H1 (cell line): ENCODE measurements at regions not wholly inside any gene's neighbourhood (a gene's known extent, or its start where the extent isn't known, plus 50 kb on each side); places are given as distances from the start of the nearest gene placed in this dataset.

ENCODE experiments used
- CTCF ChIA-PET: fragments of 300-600 bp; sonication (Branson Sonifier 250); formaldehyde crosslinking; loops from one replicate; lab custom pipeline; 2021; ENCODE audit not compliant: partially characterized antibody; lab: Charles Lee
- POLR2A ChIA-PET: fragments of 300-600 bp; sonication (Branson Sonifier 250); formaldehyde crosslinking; loops from one replicate; lab custom pipeline; 2021; ENCODE audit warnings: inconsistent platforms; ENCODE audit not compliant: partially characterized antibody; lab: Charles Lee
- DNase-seq, 2 experiments: peaks; one replicate each; pipeline versions ENCODE4 v3.0.0 to v3.0.0-alpha.2; 2010 to 2022; ENCODE audit warnings: low spot score in 2 of 2, low read depth in 1 of 2, mixed read lengths in 1 of 2
- FAIRE-seq: peaks from 2 replicates; lab custom pipeline; 2011; peaks lifted over from hg19 to GRCh38; lab: Jason Lieb, UNC
- H2AFZ ChIP-seq: 2 replicates; pipeline ENCODE4 v1.8.1; 2012; ENCODE audit warnings: low read length, inconsistent platforms
- H2AK5ac ChIP-seq: 2 replicates; pipeline ENCODE4 v1.6.1; 2013; ENCODE audit warnings: low read depth, low read length
- H2BK120ac ChIP-seq: replicated peaks from 2 replicates; pipeline ENCODE3; 2013; ENCODE audit warnings: low read depth, low read length, inconsistent platforms
- H2BK12ac ChIP-seq: 2 replicates; pipeline ENCODE4 v1.6.1; 2013; ENCODE audit warnings: low read depth, low read length
- H2BK15ac ChIP-seq: 2 replicates; pipeline ENCODE4 v1.6.1; 2013; ENCODE audit warnings: low read length
- H2BK20ac ChIP-seq: 2 replicates; pipeline ENCODE4 v1.6.1; 2013; ENCODE audit warnings: low read length
- H2BK5ac ChIP-seq: 2 replicates; pipeline ENCODE4 v1.6.1; 2013; ENCODE audit warnings: low read depth, low read length
- H3K14ac ChIP-seq: 2 replicates; pipeline ENCODE4 v1.6.1; 2013; ENCODE audit warnings: inconsistent platforms; ENCODE audit not compliant: insufficient read length
- H3K18ac ChIP-seq: 2 replicates; pipeline ENCODE4 v1.6.1; 2013; ENCODE audit warnings: low read length; ENCODE audit errors: extremely low read depth
- H3K23ac ChIP-seq: 2 replicates; pipeline ENCODE4 v1.6.1; 2013; ENCODE audit warnings: inconsistent platforms; ENCODE audit not compliant: insufficient read length
- H3K23me2 ChIP-seq: 2 replicates; pipeline ENCODE4 v1.6.1; 2013; ENCODE audit warnings: low read depth, low read length
- H3K27ac ChIP-seq: 2 replicates; pipeline ENCODE4 v1.6.1; 2011; ENCODE audit warnings: low read depth, low read length, inconsistent platforms
- H3K27me3 ChIP-seq, 4 experiments: replicated peaks in 1 of 4; 1 replicate in 1 of 4; 2 replicates in 3 of 4; pipeline versions ENCODE4 v1.6.1 to v1.8.1; 2011 to 2013; ENCODE audit warnings: low read length in 3 of 4, mild to moderate bottlenecking in 3 of 4, inconsistent platforms in 2 of 4, mixed read lengths in 2 of 4, moderate library complexity in 1 of 4; ENCODE audit not compliant: control insufficient read depth in 3 of 4, insufficient read depth in 3 of 4; ENCODE audit errors: extremely low read depth in 1 of 4
- H3K36me3 ChIP-seq, 4 experiments: 2 replicates each; pipeline versions ENCODE4 v1.6.1 to v1.8.1; 2011 to 2013; ENCODE audit warnings: mild to moderate bottlenecking in 4 of 4, low read length in 3 of 4, moderate library complexity in 2 of 4, control low read depth in 1 of 4, inconsistent platforms in 1 of 4; ENCODE audit not compliant: insufficient read depth in 4 of 4, control insufficient read depth in 2 of 4
- H3K4ac ChIP-seq: replicated peaks from 2 replicates; pipeline ENCODE3; 2013; ENCODE audit warnings: low read length, low read depth, mixed read lengths, inconsistent platforms; ENCODE audit not compliant: insufficient read length
- H3K4me1 ChIP-seq, 4 experiments: replicated peaks in 1 of 4; 1 replicate in 1 of 4; 2 replicates in 3 of 4; pipeline versions ENCODE4 v1.6.1 to v1.8.1; 2011 to 2013; ENCODE audit warnings: low read length in 3 of 4, inconsistent platforms in 2 of 4, mixed read lengths in 1 of 4; ENCODE audit not compliant: insufficient read depth in 4 of 4, control insufficient read depth in 3 of 4
- H3K4me2 ChIP-seq, 2 experiments: 2 replicates each; pipeline versions ENCODE4 v1.6.1 to v1.8.1; 2011 to 2013; ENCODE audit warnings: low read depth in 2 of 2, low read length in 2 of 2, control low read depth in 1 of 2, inconsistent platforms in 1 of 2, mild to moderate bottlenecking in 1 of 2; ENCODE audit not compliant: insufficient read depth in 1 of 2
- H3K4me3 ChIP-seq, 4 experiments: fragments of 200-600, 300-600 bp in 1 of 4; sonication (generic), shearing (Covaris generic), sonication (Bioruptor Twin) in 1 of 4; 2 replicates each; pipeline versions ENCODE4 v1.5.1 to v1.8.1; 2011 to 2016; ENCODE audit warnings: low read length in 4 of 4, low read depth in 3 of 4, control low read depth in 2 of 4, inconsistent platforms in 2 of 4, mild to moderate bottlenecking in 2 of 4, mixed read lengths in 1 of 4, moderate library complexity in 1 of 4; ENCODE audit not compliant: insufficient read depth in 2 of 4; ENCODE audit errors: extremely low read depth in 1 of 4
- H3K56ac ChIP-seq: replicated peaks from 2 replicates; pipeline ENCODE3; 2013; ENCODE audit warnings: low read depth, mild to moderate bottlenecking, mixed read lengths, low read length, inconsistent platforms; ENCODE audit not compliant: insufficient read length
- H3K79me1 ChIP-seq: 2 replicates; pipeline ENCODE4 v1.6.1; 2013; ENCODE audit warnings: low read depth, low read length, control low read depth
- H3K79me2 ChIP-seq, 2 experiments: 2 replicates each; pipeline versions ENCODE4 v1.6.1 to v1.8.1; 2012 to 2013; ENCODE audit warnings: low read length in 2 of 2, mild to moderate bottlenecking in 2 of 2, inconsistent platforms in 1 of 2; ENCODE audit not compliant: insufficient read depth in 2 of 2, control insufficient read depth in 1 of 2
- H3K9ac ChIP-seq, 4 experiments: replicated peaks in 1 of 4; 1 replicate in 1 of 4; 2 replicates in 3 of 4; pipeline versions ENCODE4 v1.6.1 to v1.8.1; 2011 to 2013; ENCODE audit warnings: low read depth in 3 of 4, low read length in 3 of 4, control low read depth in 2 of 4, mild to moderate bottlenecking in 2 of 4, moderate library complexity in 2 of 4, inconsistent platforms in 1 of 4; ENCODE audit errors: extremely low read depth in 1 of 4
- H3K9me3 ChIP-seq, 2 experiments: 2 replicates each; pipeline versions ENCODE4 v1.6.1 to v1.8.1; 2012 to 2013; ENCODE audit warnings: mild to moderate bottlenecking in 2 of 2, moderate library complexity in 2 of 2, control low read depth in 1 of 2, inconsistent platforms in 1 of 2, low read depth in 1 of 2, low read length in 1 of 2, mixed read lengths in 1 of 2; ENCODE audit not compliant: insufficient read depth in 2 of 2
- H4K20me1 ChIP-seq, 2 experiments: replicated peaks in 1 of 2; 2 replicates each; pipeline versions ENCODE3 to v1.8.1; 2011 to 2013; ENCODE audit warnings: inconsistent platforms in 2 of 2, low read length in 2 of 2, mild to moderate bottlenecking in 1 of 2; ENCODE audit not compliant: insufficient read depth in 2 of 2, control insufficient read depth in 1 of 2
- H4K5ac ChIP-seq: 2 replicates; pipeline ENCODE4 v1.6.1; 2013; ENCODE audit warnings: low read length, low read depth, mixed read lengths, inconsistent platforms; ENCODE audit not compliant: insufficient read length
- H4K8ac ChIP-seq: 2 replicates; pipeline ENCODE4 v1.8.0; 2013; ENCODE audit warnings: mild to moderate bottlenecking, moderate library complexity, low read length, inconsistent platforms; ENCODE audit not compliant: insufficient read depth; ENCODE audit errors: extremely low read depth
- H4K91ac ChIP-seq: replicated peaks from 2 replicates; pipeline ENCODE3; 2013; ENCODE audit warnings: low read length, mixed read lengths, inconsistent platforms; ENCODE audit not compliant: insufficient read length
- ASH2L ChIP-seq: fragments of 200-600, 300-600 bp; sonication (generic); IDR thresholded peaks from one replicate; pipeline ENCODE4 v1.7.1; 2017; ENCODE audit warnings: low read length
- WGBS, 2 experiments: shearing (Covaris generic) in 1 of 2; methylation state at CpG; one replicate each; pipeline versions ENCODE4 v1.1.6 to v1.1.7; 2013 to 2015; ENCODE audit warnings: low lambda C conversion rate in 2 of 2, mixed read lengths in 2 of 2, inconsistent platforms in 1 of 2, low coverage in 1 of 2, missing lambda C conversion rate in 1 of 2; ENCODE audit not compliant: insufficient replicate concordance in 2 of 2, insufficient coverage in 1 of 2, insufficient read length in 1 of 2; ENCODE audit errors: extremely low coverage in 1 of 2, missing lambda C conversion rate in 1 of 2; 5-methylcytosine and 5-hydroxymethylcytosine counted together

GRCh38 chr1:238722812-238723211 lies 663.6 kb upstream of the CHRM3 start:
- H3K4me2 ChIP-seq, result no peak overlapping the region
- H3K23ac ChIP-seq, result no peak overlapping the region
- no peak overlapping the region for H2BK20ac ChIP-seq
- no peak for TF ChIP-seq ASH2L
- no peak overlapping the region for H3K4ac ChIP-seq
- no peaks in the 10 kb centered on the region for H3K36me3 ChIP-seq
- no peak overlapping the region for H3K27ac ChIP-seq
- H4K91ac ChIP-seq, result no peak overlapping the region
- no peaks in the 10 kb centered on the region for H4K20me1 ChIP-seq
- H3K14ac ChIP-seq, result no peak overlapping the region
- CTCF ChIA-PET, result no interaction called here
- no peak overlapping the region for H2AK5ac ChIP-seq
- H4K5ac ChIP-seq, result no peak overlapping the region
- H2AFZ ChIP-seq, result no peak overlapping the region
- no peak overlapping the region for H3K56ac ChIP-seq
- H2BK120ac ChIP-seq, result no peak overlapping the region
- 92% methylated on average over 4 of the region's 4 CpGs; no CpG with 5 or more reads in 1 of the 2 experiments for WGBS, 2 experiments
- H3K4me1 ChIP-seq, result no peaks in the 10 kb centered on the region
- H3K18ac ChIP-seq, result no peak overlapping the region
- no peaks in the 10 kb centered on the region for H3K23me2 ChIP-seq
- no peak overlapping the region for H2BK12ac ChIP-seq
- no peaks in the 10 kb centered on the region for H3K79me1 ChIP-seq
- DNase-seq, result no peak
- POLR2A ChIA-PET, result no interaction called here
- H3K27me3 ChIP-seq, result no peaks in the 10 kb centered on the region
- no peak overlapping the region for H4K8ac ChIP-seq
- H3K9me3 ChIP-seq, result no peaks in the 10 kb centered on the region
- H3K9ac ChIP-seq, result no peak overlapping the region
- H2BK5ac ChIP-seq, result no peak overlapping the region
- no peak for FAIRE-seq
- no peaks in the 10 kb centered on the region for H3K79me2 ChIP-seq
- H2BK15ac ChIP-seq, result no peak overlapping the region
- H3K4me3 ChIP-seq, result no peak overlapping the region
